H9 (cell line): ENCODE measurements at regions not wholly inside any gene's neighbourhood (a gene's known extent, or its start where the extent isn't known, plus 50 kb on each side); places are given as distances from the start of the nearest gene placed in this dataset.
"Not testable (repeated sequence)": the region's sequence is repeated elsewhere in the genome, so short reads cannot be mapped to it uniquely, and the experiment has no call there.

Experiments used
- DNase-seq: peaks from one replicate; pipeline ENCODE4 v3.0.0-alpha.2; 2017
- H2AFZ ChIP-seq: one replicate; pipeline ENCODE4 v1.6.1; 2013; ENCODE audit warnings: mild to moderate bottlenecking, low read length, control low read depth, moderate library complexity
- H2AK5ac ChIP-seq: 2 replicates; pipeline ENCODE4 v1.6.1; 2013; ENCODE audit warnings: low read length, control low read depth, mixed read lengths; ENCODE audit not compliant: insufficient read length
- H2BK120ac ChIP-seq: one replicate; pipeline ENCODE4 v1.6.1; 2013; ENCODE audit warnings: low read depth, mild to moderate bottlenecking, low read length, control low read depth, inconsistent platforms; ENCODE audit not compliant: poor library complexity, severe bottlenecking
- H2BK12ac ChIP-seq: 2 replicates; pipeline ENCODE4 v1.6.1; 2013; ENCODE audit warnings: low read length, control low read depth, mixed read lengths, low read depth; ENCODE audit not compliant: insufficient read length
- H2BK15ac ChIP-seq: 2 replicates; pipeline ENCODE4 v1.6.1; 2013; ENCODE audit warnings: low read depth, low read length, control low read depth
- H2BK20ac ChIP-seq: one replicate; pipeline ENCODE4 v1.6.1; 2013; ENCODE audit warnings: low read depth, mild to moderate bottlenecking, low read length, control low read depth, inconsistent platforms; ENCODE audit not compliant: poor library complexity, severe bottlenecking
- H2BK5ac ChIP-seq: 2 replicates; pipeline ENCODE4 v1.6.1; 2013; ENCODE audit warnings: low read length, control low read depth, mixed read lengths; ENCODE audit not compliant: insufficient read length
- H3K14ac ChIP-seq: 2 replicates; pipeline ENCODE4 v1.6.1; 2013; ENCODE audit warnings: low read length, control low read depth; ENCODE audit not compliant: insufficient read depth
- H3K18ac ChIP-seq: 2 replicates; pipeline ENCODE4 v1.6.1; 2013; ENCODE audit warnings: low read depth, mild to moderate bottlenecking, mixed read lengths, low read length, control low read depth; ENCODE audit not compliant: insufficient read length
- H3K23ac ChIP-seq: 2 replicates; pipeline ENCODE4 v1.6.1; 2013; ENCODE audit warnings: low read length, control low read depth, mixed read lengths, low read depth; ENCODE audit not compliant: insufficient read length
- H3K23me2 ChIP-seq: 2 replicates; pipeline ENCODE4 v1.6.1; 2013; ENCODE audit warnings: low read depth, mild to moderate bottlenecking, mixed read lengths, low read length, control low read depth; ENCODE audit not compliant: insufficient read length, poor library complexity, severe bottlenecking
- H3K27ac ChIP-seq: 2 replicates; pipeline ENCODE4 v1.5.1; 2013; ENCODE audit warnings: low read length, control low read depth, mixed read lengths, low read depth; ENCODE audit not compliant: insufficient read length
- H3K27me3 ChIP-seq: 2 replicates; pipeline ENCODE4 v1.6.1; 2013; ENCODE audit warnings: low read length, control low read depth, inconsistent platforms; ENCODE audit not compliant: insufficient read depth
- H3K4ac ChIP-seq: 2 replicates; pipeline ENCODE4 v1.6.1; 2013; ENCODE audit warnings: low read depth, mild to moderate bottlenecking, control low read depth, inconsistent platforms, low read length, moderate library complexity
- H3K4me1 ChIP-seq: 2 replicates; pipeline ENCODE4 v1.6.1; 2013; ENCODE audit warnings: low read length, control low read depth, inconsistent platforms; ENCODE audit not compliant: insufficient read depth
- H3K4me2 ChIP-seq: 2 replicates; pipeline ENCODE4 v1.6.1; 2013; ENCODE audit warnings: low read length, control low read depth, mixed read lengths; ENCODE audit not compliant: insufficient read length, insufficient read depth
- H3K56ac ChIP-seq: 2 replicates; pipeline ENCODE4 v1.6.1; 2013; ENCODE audit warnings: low read depth, mild to moderate bottlenecking, mixed read lengths, low read length, control low read depth; ENCODE audit not compliant: insufficient read length
- H3K79me1 ChIP-seq: 2 replicates; pipeline ENCODE4 v1.6.1; 2013; ENCODE audit warnings: low read depth, mild to moderate bottlenecking, moderate library complexity, low read length, control low read depth, inconsistent platforms; ENCODE audit not compliant: insufficient read depth, poor library complexity, severe bottlenecking
- H3K79me2 ChIP-seq: 2 replicates; pipeline ENCODE4 v1.6.1; 2013; ENCODE audit warnings: low read length, control low read depth, inconsistent platforms; ENCODE audit not compliant: insufficient read depth
- H3K9ac ChIP-seq: 2 replicates; pipeline ENCODE4 v1.6.1; 2013; ENCODE audit warnings: low read length, control low read depth, mixed read lengths; ENCODE audit not compliant: insufficient read length; ENCODE audit errors: extremely low read depth
- H3K9me3 ChIP-seq: one replicate; pipeline ENCODE4 v1.6.1; 2013; ENCODE audit warnings: low read depth, low read length, inconsistent platforms; ENCODE audit not compliant: control insufficient read depth
- H3T11ph ChIP-seq: one replicate; pipeline ENCODE4 v1.6.1; 2013; ENCODE audit warnings: mild to moderate bottlenecking, low read length, control low read depth, inconsistent platforms
- H4K20me1 ChIP-seq: one replicate; pipeline ENCODE4 v1.6.1; 2013; ENCODE audit not compliant: control insufficient read depth, insufficient read length, insufficient read depth
- H4K5ac ChIP-seq: 2 replicates; pipeline ENCODE4 v1.6.1; 2013; ENCODE audit warnings: low read depth, mild to moderate bottlenecking, mixed read lengths, low read length, control low read depth; ENCODE audit not compliant: insufficient read length
- H4K8ac ChIP-seq: replicated peaks from 2 replicates; pipeline ENCODE4 v1.6.1; 2013; ENCODE audit warnings: low read length, control low read depth, mixed read lengths, low read depth; ENCODE audit not compliant: insufficient read length
- H4K91ac ChIP-seq: 2 replicates; pipeline ENCODE4 v1.6.1; 2013; ENCODE audit warnings: low read depth, mild to moderate bottlenecking, moderate library complexity, mixed read lengths, low read length, control low read depth; ENCODE audit not compliant: insufficient read length
- H3K27ac Mint-ChIP-seq, 3 experiments: 2 replicates in 2 of 3; 3 replicates in 1 of 3; pipeline ENCODE4 v1.8.0; 2020 to 2021; ENCODE audit warnings: mixed read lengths in 3 of 3, mild to moderate bottlenecking in 1 of 3, moderate library complexity in 1 of 3
- H3K27me3 Mint-ChIP-seq: 2 replicates; pipeline ENCODE4 v1.8.0; 2021; ENCODE audit warnings: low read depth, mild to moderate bottlenecking, moderate library complexity, mixed read lengths
- H3K36me3 Mint-ChIP-seq, 3 experiments: 2 replicates in 2 of 3; 3 replicates in 1 of 3; pipeline ENCODE4 v1.8.0; 2020 to 2021; ENCODE audit warnings: low read depth in 3 of 3, mixed read lengths in 3 of 3; ENCODE audit not compliant: insufficient read depth in 1 of 3
- H3K4me1 Mint-ChIP-seq, 2 experiments: 2 replicates each; pipeline ENCODE4 v1.8.0; 2020; ENCODE audit warnings: mixed read lengths in 2 of 2
- H3K4me3 Mint-ChIP-seq, 2 experiments: 2 replicates in 1 of 2; 3 replicates in 1 of 2; pipeline ENCODE4 v1.8.0; 2020 to 2021; ENCODE audit warnings: mild to moderate bottlenecking in 2 of 2, mixed read lengths in 2 of 2, moderate library complexity in 1 of 2
- H3K9me3 Mint-ChIP-seq, 2 experiments: 2 replicates in 1 of 2; 3 replicates in 1 of 2; pipeline ENCODE4 v1.8.0; 2020; ENCODE audit warnings: mild to moderate bottlenecking in 2 of 2, mixed read lengths in 2 of 2, moderate library complexity in 1 of 2
- WGBS: extraction: QIAGEN DNeasy Blood & Tissue Kit; methylation state at CpG from one replicate; pipeline ENCODE4 v1.1.7; 2013; ENCODE audit warnings: missing lambda C conversion rate, low lambda C conversion rate, mixed read lengths; ENCODE audit not compliant: insufficient read length; ENCODE audit errors: extremely low coverage; 5-methylcytosine and 5-hydroxymethylcytosine counted together
- TF ChIP-seq, protein P1 (sequence below): fragments of 200-600 bp; sonication (generic); conservative IDR thresholded peaks from 3 replicates; pipeline ENCODE4 v1.8.0; 2021; ENCODE audit warnings: antibody characterized with exemption, mild to moderate bottlenecking

DNA sequence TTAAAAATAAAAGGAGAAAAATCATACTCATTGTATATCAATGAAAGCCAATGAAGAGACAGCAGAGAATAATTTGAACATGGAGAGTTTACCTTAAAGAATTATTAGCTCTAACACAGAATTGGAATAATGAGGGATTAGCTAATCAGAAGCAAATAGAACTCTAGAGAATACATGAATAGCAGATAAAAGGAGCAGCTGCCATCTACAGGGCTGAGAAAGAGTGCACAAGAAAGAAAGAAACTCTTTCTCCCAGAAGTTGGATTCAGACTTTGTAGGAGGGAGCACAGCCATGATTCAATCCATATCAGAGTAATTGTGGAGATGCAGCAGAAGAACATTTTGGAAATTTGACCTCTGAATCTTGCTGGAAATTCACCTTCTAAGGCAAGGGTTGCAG lies 1171.2 kb downstream of the PLA2G4A start:
- peaks cover 2 to 3% of the 10 kb centered on the region in 2 experiments; a peak in 3 of 5 replicates for H3K9me3 Mint-ChIP-seq
- Histone ChIP-seq H4K91ac (no peak overlapping the region), H2BK5ac (no peak overlapping the region), H3K4ac (no peak overlapping the region), H3K56ac (no peak overlapping the region), H3K27me3 (no peaks in the 10 kb centered on the region), H3K27ac (no peak overlapping the region), H3K23me2 (no peaks in the 10 kb centered on the region), H3K4me1 (no peaks in the 10 kb centered on the region), H4K8ac (no peak overlapping the region), H2AK5ac (no peak overlapping the region), H2BK20ac (no peak overlapping the region), H2AFZ (no peak overlapping the region), H3K4me2 (no peak overlapping the region), H3T11ph (no peak overlapping the region), H3K79me1 (no peaks in the 10 kb centered on the region), H3K9me3 (no peaks in the 10 kb centered on the region), H3K14ac (no peak overlapping the region), H3K23ac (no peak overlapping the region), H2BK15ac (no peak overlapping the region), H3K79me2 (no peaks in the 10 kb centered on the region), H4K5ac (no peak overlapping the region), H4K20me1 (no peaks in the 10 kb centered on the region), H2BK12ac (no peak overlapping the region), H3K9ac (no peak overlapping the region), H3K18ac (no peak overlapping the region), H2BK120ac (no peak overlapping the region)
- DNase-seq = no peak
- H3K27ac Mint-ChIP-seq = no peak overlapping the region
- H3K4me1 Mint-ChIP-seq = no peaks in the 10 kb centered on the region; a peak in 1 of 4 replicates
- H3K36me3 Mint-ChIP-seq = no peaks in the 10 kb centered on the region
- H3K27me3 Mint-ChIP-seq = no peaks in the 10 kb centered on the region
- no peak overlapping the region for H3K4me3 Mint-ChIP-seq
- TF ChIP-seq, protein P1, sequence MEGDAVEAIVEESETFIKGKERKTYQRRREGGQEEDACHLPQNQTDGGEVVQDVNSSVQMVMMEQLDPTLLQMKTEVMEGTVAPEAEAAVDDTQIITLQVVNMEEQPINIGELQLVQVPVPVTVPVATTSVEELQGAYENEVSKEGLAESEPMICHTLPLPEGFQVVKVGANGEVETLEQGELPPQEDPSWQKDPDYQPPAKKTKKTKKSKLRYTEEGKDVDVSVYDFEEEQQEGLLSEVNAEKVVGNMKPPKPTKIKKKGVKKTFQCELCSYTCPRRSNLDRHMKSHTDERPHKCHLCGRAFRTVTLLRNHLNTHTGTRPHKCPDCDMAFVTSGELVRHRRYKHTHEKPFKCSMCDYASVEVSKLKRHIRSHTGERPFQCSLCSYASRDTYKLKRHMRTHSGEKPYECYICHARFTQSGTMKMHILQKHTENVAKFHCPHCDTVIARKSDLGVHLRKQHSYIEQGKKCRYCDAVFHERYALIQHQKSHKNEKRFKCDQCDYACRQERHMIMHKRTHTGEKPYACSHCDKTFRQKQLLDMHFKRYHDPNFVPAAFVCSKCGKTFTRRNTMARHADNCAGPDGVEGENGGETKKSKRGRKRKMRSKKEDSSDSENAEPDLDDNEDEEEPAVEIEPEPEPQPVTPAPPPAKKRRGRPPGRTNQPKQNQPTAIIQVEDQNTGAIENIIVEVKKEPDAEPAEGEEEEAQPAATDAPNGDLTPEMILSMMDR = peak; percentile 35; the same call in 2 of the 3 replicates

DNA sequence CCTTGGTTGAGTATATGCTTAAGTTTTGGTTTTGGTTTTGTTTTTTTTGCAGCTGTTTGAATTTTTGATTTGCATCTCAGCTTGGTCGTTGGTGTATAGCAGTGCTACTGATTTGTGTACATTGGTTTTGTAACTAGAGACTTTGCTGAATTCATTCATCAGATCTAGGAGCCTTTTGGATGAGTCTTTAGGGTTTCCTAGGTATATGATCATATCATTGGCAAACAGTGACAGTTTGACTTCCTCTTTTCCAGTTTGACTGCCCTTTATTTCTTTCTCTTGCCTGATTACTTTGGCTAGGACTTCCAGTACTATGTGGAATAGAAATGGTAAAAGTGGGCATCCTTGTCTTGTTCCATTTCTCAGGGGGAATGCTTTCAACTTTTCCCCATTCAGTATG lies 1174.9 kb downstream of the PLA2G4A start:
- not testable (repeated sequence) for H3K4ac ChIP-seq, H2BK5ac ChIP-seq, H3K4me1 Mint-ChIP-seq, H3K4me1 ChIP-seq, H3K23ac ChIP-seq, H2BK15ac ChIP-seq, H3K27ac ChIP-seq, H4K91ac ChIP-seq, H2AFZ ChIP-seq, H4K20me1 ChIP-seq, H4K5ac ChIP-seq, H3K4me3 Mint-ChIP-seq, H2AK5ac ChIP-seq, H3K27ac Mint-ChIP-seq, H3K4me2 ChIP-seq, H4K8ac ChIP-seq, H3K36me3 Mint-ChIP-seq, H3K27me3 Mint-ChIP-seq, H3K9me3 ChIP-seq, H3K23me2 ChIP-seq, H2BK20ac ChIP-seq, DNase-seq, H3K14ac ChIP-seq, H2BK120ac ChIP-seq, H3K9me3 Mint-ChIP-seq, H3K18ac ChIP-seq, H3T11ph ChIP-seq, H3K79me1 ChIP-seq, H3K27me3 ChIP-seq, H2BK12ac ChIP-seq, H3K9ac ChIP-seq, H3K56ac ChIP-seq, H3K79me2 ChIP-seq
- WGBS = no CpG with 5 or more reads among the region's 1 CpG
